Fibroblast of lung (primary cell): ENCODE measurements at regions not wholly inside any gene's neighbourhood (a gene's known extent, or its start where the extent isn't known, plus 50 kb on each side); places are given as distances from the start of the nearest gene placed in this dataset.

Source experiments
- DNase-seq, 2 donors: peaks; one replicate each; pipeline versions ENCODE4 v3.0.0 to v3.0.0-alpha.2; 2010; ENCODE audit warnings: low read depth in 2 of 2
- H2AFZ ChIP-seq: 2 replicates; pipeline ENCODE4 v1.5.1; 2012; ENCODE audit warnings: low read length, control low read depth, inconsistent platforms
- H3K27ac ChIP-seq: 2 replicates; pipeline ENCODE4 v1.5.1; 2011; ENCODE audit warnings: low read length, control low read depth; ENCODE audit not compliant: insufficient read depth
- H3K27me3 ChIP-seq: 2 replicates; pipeline ENCODE4 v1.5.1; 2011; ENCODE audit warnings: mild to moderate bottlenecking, low read length; ENCODE audit not compliant: control insufficient read depth, insufficient read depth
- H3K36me3 ChIP-seq: 2 replicates; pipeline ENCODE4 v1.5.1; 2011; ENCODE audit warnings: low read length; ENCODE audit not compliant: control insufficient read depth, insufficient read depth
- H3K4me1 ChIP-seq: 2 replicates; pipeline ENCODE4 v1.5.1; 2011; ENCODE audit warnings: low read length; ENCODE audit not compliant: control insufficient read depth, insufficient read depth; ENCODE audit errors: extremely low read depth
- H3K4me2 ChIP-seq: 2 replicates; pipeline ENCODE4 v1.5.1; 2011; ENCODE audit warnings: low read length, control low read depth; ENCODE audit not compliant: insufficient read depth; ENCODE audit errors: extremely low read depth
- H3K4me3 ChIP-seq, 4 experiments: fragments of 200-600 bp in 1 of 4; sonication (generic) in 1 of 4; replicated peaks in 1 of 4; 2 replicates each; pipeline ENCODE4 v1.5.1; 2011 to 2016; ENCODE audit warnings: low read length in 4 of 4, low read depth in 3 of 4, mild to moderate bottlenecking in 3 of 4, control low read depth in 2 of 4, inconsistent platforms in 1 of 4, mixed read lengths in 1 of 4; ENCODE audit not compliant: insufficient read depth in 1 of 4; ENCODE audit errors: control extremely low read depth in 1 of 4
- H3K79me2 ChIP-seq: 2 replicates; pipeline ENCODE4 v1.5.1; 2012; ENCODE audit warnings: mild to moderate bottlenecking, low read length, inconsistent platforms; ENCODE audit not compliant: control insufficient read depth, insufficient read depth
- H3K9ac ChIP-seq: 2 replicates; pipeline ENCODE4 v1.5.1; 2011; ENCODE audit warnings: mild to moderate bottlenecking, low read length, control low read depth; ENCODE audit not compliant: insufficient read depth
- H3K9me3 ChIP-seq: 2 replicates; pipeline ENCODE4 v1.5.1; 2012; ENCODE audit warnings: low read depth, low read length; ENCODE audit not compliant: control insufficient read depth, insufficient read depth
- H4K20me1 ChIP-seq: 2 replicates; pipeline ENCODE4 v1.5.1; 2011; ENCODE audit warnings: low read length; ENCODE audit not compliant: control insufficient read depth, insufficient read depth; ENCODE audit errors: extremely low read depth
- CTCF ChIP-seq, 2 donors: IDR thresholded peaks in 1 of 2; conservative IDR thresholded peaks in 1 of 2; 1 replicate in 1 of 2; 2 replicates in 1 of 2; pipeline ENCODE4 v1.5.1; 2011 to 2012; ENCODE audit warnings: low read length in 2 of 2, control low read depth in 1 of 2, inconsistent platforms in 1 of 2, low read depth in 1 of 2, mild to moderate bottlenecking in 1 of 2
- EZH2 ChIP-seq: IDR thresholded peaks from 2 replicates; pipeline ENCODE4 v1.5.1; 2012; ENCODE audit warnings: low read length, control low read depth, mild to moderate bottlenecking; ENCODE audit errors: missing control alignments

GRCh38 chr13:53217194-53217593, 188.6 kb downstream of the OLFM4 start:
- Histone ChIP-seq H3K27me3 (no peaks in the 10 kb centered on the region), H3K4me1 (no peaks in the 10 kb centered on the region), H3K79me2 (no peaks in the 10 kb centered on the region), H2AFZ (no peak overlapping the region), H3K27ac (no peak overlapping the region), H3K9ac (no peak overlapping the region), H3K36me3 (no peaks in the 10 kb centered on the region), H3K4me3 (no peak overlapping the region), H3K4me2 (no peak overlapping the region), H4K20me1 (no peaks in the 10 kb centered on the region), H3K9me3 (no peaks in the 10 kb centered on the region)
- no peak for TF ChIP-seq EZH2
- no peak for TF ChIP-seq CTCF (conservative IDR thresholded peaks at IDR 0.05 in 1 of 2, IDR thresholded peaks at IDR 0.05 in 1 of 2; ENCODE audit: low read depth in 1 of 2, low read length in 2 of 2)
- DNase-seq: no peak

GRCh38 chr13:53220038-53220437, 191.4 kb downstream of the OLFM4 start:
- no peaks in the 10 kb centered on the region for H3K4me1 ChIP-seq
- no peaks in the 10 kb centered on the region for H4K20me1 ChIP-seq
- no peaks in the 10 kb centered on the region for H3K27me3 ChIP-seq
- no peak overlapping the region for H3K27ac ChIP-seq
- no peaks in the 10 kb centered on the region for H3K36me3 ChIP-seq
- no peak overlapping the region for H3K4me2 ChIP-seq
- H3K79me2 ChIP-seq: no peaks in the 10 kb centered on the region
- DNase-seq: no peak
- H3K4me3 ChIP-seq: no peak overlapping the region
- H2AFZ ChIP-seq: no peak overlapping the region
- TF ChIP-seq EZH2: no peak
- no peak for TF ChIP-seq CTCF (conservative IDR thresholded peaks at IDR 0.05 in 1 of 2, IDR thresholded peaks at IDR 0.05 in 1 of 2; ENCODE audit: low read depth in 1 of 2, low read length in 2 of 2)
- H3K9me3 ChIP-seq: no peaks in the 10 kb centered on the region
- no peak overlapping the region for H3K9ac ChIP-seq

- Histone ChIP-seq H3K9me3 (no peaks in the 10 kb centered on the region), H3K27ac (no peak overlapping the region), H3K27me3 (no peaks in the 10 kb centered on the region), H3K4me1 (no peaks in the 10 kb centered on the region), H3K9ac (no peak overlapping the region), H4K20me1 (no peaks in the 10 kb centered on the region), H2AFZ (no peak overlapping the region), H3K36me3 (no peaks in the 10 kb centered on the region), H3K4me3 (no peak overlapping the region), H3K4me2 (no peak overlapping the region), H3K79me2 (no peaks in the 10 kb centered on the region)
- no peak for TF ChIP-seq EZH2
- no peak for TF ChIP-seq CTCF (conservative IDR thresholded peaks at IDR 0.05 in 1 of 2, IDR thresholded peaks at IDR 0.05 in 1 of 2; ENCODE audit: low read depth in 1 of 2, low read length in 2 of 2)
- no peak for DNase-seq
Measured at GRCh38 chr13:53237696-53238095, 209.1 kb downstream of the OLFM4 start.
